ENCODE measurements at regions not wholly inside any gene's neighbourhood (a gene's known extent, or its start where the extent isn't known, plus 50 kb on each side); places are given as distances from the start of the nearest gene placed in this dataset.

GRCh38 chr12:33304176-33304575 lies 135.4 kb downstream of the SYT10 start:
- DNase-seq (ENCODE audit: low read depth): no peak
- no peaks in the 10 kb centered on the region for H3K36me3 ChIP-seq (ENCODE audit: control insufficient read depth, insufficient read depth, low read length)
- no peaks in the 10 kb centered on the region for H3K27me3 ChIP-seq (ENCODE audit: control insufficient read depth, insufficient read depth, low read length)
- no peak overlapping the region for H3K4me3 ChIP-seq (ENCODE audit: low read depth, low read length)
- TF ChIP-seq, protein P1, sequence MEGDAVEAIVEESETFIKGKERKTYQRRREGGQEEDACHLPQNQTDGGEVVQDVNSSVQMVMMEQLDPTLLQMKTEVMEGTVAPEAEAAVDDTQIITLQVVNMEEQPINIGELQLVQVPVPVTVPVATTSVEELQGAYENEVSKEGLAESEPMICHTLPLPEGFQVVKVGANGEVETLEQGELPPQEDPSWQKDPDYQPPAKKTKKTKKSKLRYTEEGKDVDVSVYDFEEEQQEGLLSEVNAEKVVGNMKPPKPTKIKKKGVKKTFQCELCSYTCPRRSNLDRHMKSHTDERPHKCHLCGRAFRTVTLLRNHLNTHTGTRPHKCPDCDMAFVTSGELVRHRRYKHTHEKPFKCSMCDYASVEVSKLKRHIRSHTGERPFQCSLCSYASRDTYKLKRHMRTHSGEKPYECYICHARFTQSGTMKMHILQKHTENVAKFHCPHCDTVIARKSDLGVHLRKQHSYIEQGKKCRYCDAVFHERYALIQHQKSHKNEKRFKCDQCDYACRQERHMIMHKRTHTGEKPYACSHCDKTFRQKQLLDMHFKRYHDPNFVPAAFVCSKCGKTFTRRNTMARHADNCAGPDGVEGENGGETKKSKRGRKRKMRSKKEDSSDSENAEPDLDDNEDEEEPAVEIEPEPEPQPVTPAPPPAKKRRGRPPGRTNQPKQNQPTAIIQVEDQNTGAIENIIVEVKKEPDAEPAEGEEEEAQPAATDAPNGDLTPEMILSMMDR (IDR thresholded peaks at IDR 0.05; ENCODE audit: insufficient read depth, low read length, poor library complexity, severe bottlenecking): no peak

DNA sequence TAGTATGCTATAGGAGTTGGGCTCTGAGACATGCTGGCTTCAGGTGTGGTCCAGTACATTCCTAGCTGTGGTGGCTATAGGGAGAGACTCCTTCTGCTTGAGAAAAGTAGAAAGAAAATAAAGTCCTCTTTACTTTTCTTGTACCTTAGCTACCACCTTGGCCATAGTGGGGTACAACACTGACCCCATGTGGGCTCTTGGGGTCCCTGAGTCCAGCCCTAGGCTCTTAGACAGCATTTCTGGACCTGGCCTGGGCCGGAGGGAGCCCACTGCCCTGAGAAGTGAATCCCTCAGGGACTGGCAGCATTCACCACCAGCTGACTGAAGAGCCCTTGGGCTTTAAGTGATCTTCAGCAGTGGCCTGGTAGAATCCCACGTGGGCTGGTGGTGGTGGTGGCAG lies 143.1 kb downstream of the SYT10 start:
- no peaks in the 10 kb centered on the region for H3K36me3 ChIP-seq (ENCODE audit: control insufficient read depth, insufficient read depth, low read length)
- TF ChIP-seq, protein P1 (IDR thresholded peaks at IDR 0.05; ENCODE audit: insufficient read depth, low read length, poor library complexity, severe bottlenecking): no peak
- no peak overlapping the region for H3K4me3 ChIP-seq (ENCODE audit: low read depth, low read length)
- no peak for DNase-seq (ENCODE audit: low read depth)
- no peaks in the 10 kb centered on the region for H3K27me3 ChIP-seq (ENCODE audit: control insufficient read depth, insufficient read depth, low read length)

- no peaks in the 10 kb centered on the region for H3K36me3 ChIP-seq (ENCODE audit: control insufficient read depth, insufficient read depth, low read length)
- no peak overlapping the region for H3K4me3 ChIP-seq (ENCODE audit: low read depth, low read length)
- TF ChIP-seq, protein P1 (IDR thresholded peaks at IDR 0.05; ENCODE audit: insufficient read depth, low read length, poor library complexity, severe bottlenecking): no peak
- no peaks in the 10 kb centered on the region for H3K27me3 ChIP-seq (ENCODE audit: control insufficient read depth, insufficient read depth, low read length)
- no peak for DNase-seq (ENCODE audit: low read depth)
These were observed 148.9 kb downstream of the SYT10 start for GRCh38 chr12:33290703-33291102.

GRCh38 chr12:33283054-33283453 lies 156.6 kb downstream of the SYT10 start:
- no peaks in the 10 kb centered on the region for H3K36me3 ChIP-seq (ENCODE audit: control insufficient read depth, insufficient read depth, low read length)
- H3K4me3 ChIP-seq (ENCODE audit: low read depth, low read length): no peak overlapping the region
- no peaks in the 10 kb centered on the region for H3K27me3 ChIP-seq (ENCODE audit: control insufficient read depth, insufficient read depth, low read length)
- TF ChIP-seq, protein P1 (IDR thresholded peaks at IDR 0.05; ENCODE audit: insufficient read depth, low read length, poor library complexity, severe bottlenecking): no peak
- DNase-seq (ENCODE audit: low read depth): no peak

- no peak for DNase-seq (ENCODE audit: low read depth)
- Histone ChIP-seq H3K27me3 (ENCODE audit: control insufficient read depth, insufficient read depth, low read length) (no peaks in the 10 kb centered on the region), H3K36me3 (ENCODE audit: control insufficient read depth, insufficient read depth, low read length) (no peaks in the 10 kb centered on the region), H3K4me3 (ENCODE audit: low read depth, low read length) (no peak overlapping the region)
- TF ChIP-seq, protein P1 (IDR thresholded peaks at IDR 0.05; ENCODE audit: insufficient read depth, low read length, poor library complexity, severe bottlenecking): no peak
These were observed 162.2 kb downstream of the SYT10 start for GRCh38 chr12:33277376-33277775.

- DNase-seq (ENCODE audit: low read depth): no peak
- H3K36me3 ChIP-seq (ENCODE audit: control insufficient read depth, insufficient read depth, low read length): no peaks in the 10 kb centered on the region
- H3K4me3 ChIP-seq (ENCODE audit: low read depth, low read length): no peak overlapping the region
- no peaks in the 10 kb centered on the region for H3K27me3 ChIP-seq (ENCODE audit: control insufficient read depth, insufficient read depth, low read length)
- TF ChIP-seq, protein P1 (IDR thresholded peaks at IDR 0.05; ENCODE audit: insufficient read depth, low read length, poor library complexity, severe bottlenecking): no peak
These were observed 172.0 kb downstream of the SYT10 start for GRCh38 chr12:33267641-33268040.

All from kidney epithelial cell (primary cell).